A673 (cell line): ENCODE measurements at regions not wholly inside any gene's neighbourhood (a gene's known extent, or its start where the extent isn't known, plus 50 kb on each side); places are given as distances from the start of the nearest gene placed in this dataset.
"Not testable (repeated sequence)": the region's sequence is repeated elsewhere in the genome, so short reads cannot be mapped to it uniquely, and the experiment has no call there.

Experiments used
- BruUV-seq: library from RNA; stranded (reverse); fragments of 400-500 nt; replicated peaks from 2 replicates; lab custom pipeline; 2021; lab: Mats Ljungman, UMichigan
- CTCF ChIA-PET: fragments of 300-600 bp; sonication (Branson Sonifier 250); formaldehyde crosslinking; loops from one replicate; lab custom pipeline; 2022; ENCODE audit warnings: antibody characterized with exemption; lab: Charles Lee
- POLR2A ChIA-PET: fragments of 300-600 bp; sonication (Branson Sonifier 250); formaldehyde crosslinking; loops from one replicate; lab custom pipeline; 2022; ENCODE audit warnings: antibody characterized with exemption; ENCODE audit not compliant: low non-redundant PET; lab: Charles Lee
- DNase-seq: peaks from one replicate; pipeline ENCODE4 v3.0.0-alpha.2; 2015; ENCODE audit warnings: low spot score
- H3K27ac ChIP-seq: fragments of 200-600 bp; sonication (generic); 2 replicates; pipeline ENCODE4 v1.5.1; 2016; ENCODE audit warnings: mixed run types, low read depth, mild to moderate bottlenecking, mixed read lengths, antibody characterized with exemption, low read length; ENCODE audit not compliant: poor library complexity, severe bottlenecking
- H3K27me3 ChIP-seq: fragments of 200-600 bp; sonication (generic); replicated peaks from 2 replicates; pipeline ENCODE4 v1.6.1; 2017; ENCODE audit warnings: mixed run types, low read depth, mild to moderate bottlenecking, mixed read lengths, antibody characterized with exemption, low read length; ENCODE audit not compliant: insufficient read depth, poor library complexity
- H3K36me3 ChIP-seq: fragments of 200-600 bp; sonication (generic); 2 replicates; pipeline ENCODE4 v1.6.1; 2016; ENCODE audit warnings: mixed run types, mild to moderate bottlenecking, mixed read lengths, antibody characterized with exemption, low read length; ENCODE audit not compliant: insufficient read depth, poor library complexity, severe bottlenecking
- H3K4me1 ChIP-seq: fragments of 200-600 bp; sonication (generic); 2 replicates; pipeline ENCODE4 v1.6.1; 2017; ENCODE audit warnings: mixed run types, mild to moderate bottlenecking, mixed read lengths, antibody characterized with exemption, low read length; ENCODE audit not compliant: insufficient read depth, poor library complexity, severe bottlenecking
- H3K4me3 ChIP-seq: fragments of 200-600 bp; sonication (generic); 2 replicates; pipeline ENCODE4 v1.5.1; 2016; ENCODE audit warnings: low read depth, mixed run types, mild to moderate bottlenecking, mixed read lengths, low read length; ENCODE audit not compliant: poor library complexity, severe bottlenecking
- H3K9me3 ChIP-seq: fragments of 200-600 bp; sonication (generic); 2 replicates; pipeline ENCODE4 v1.6.1; 2016; ENCODE audit warnings: mixed run types, low read depth, mild to moderate bottlenecking, mixed read lengths, antibody characterized with exemption, low read length; ENCODE audit not compliant: poor library complexity, severe bottlenecking
- CTCF ChIP-seq: fragments of 300-800, 200-600 bp; sonication (generic); conservative IDR thresholded peaks from 2 replicates; pipeline ENCODE4 v1.5.1; 2017; ENCODE audit warnings: low read depth, mild to moderate bottlenecking, antibody characterized with exemption, low read length, moderate library complexity, mixed read lengths
- EZH2 ChIP-seq: fragments of 200-600 bp; sonication (generic); IDR thresholded peaks from 2 replicates; pipeline ENCODE4 v1.6.1; 2017; ENCODE audit warnings: borderline replicate concordance, low read depth, mild to moderate bottlenecking, mixed read lengths, antibody characterized with exemption, low read length; ENCODE audit not compliant: poor library complexity, severe bottlenecking
- intact Hi-C: fragments of 100-400 bp; cut with micrococcal nuclease; formaldehyde crosslinking; loops from one replicate; pipeline ENCODE4 v1.10.0; 2022; ENCODE audit not compliant: unreplicated experiment

- no peak overlapping the region for H3K27ac ChIP-seq
- no peaks in the 10 kb centered on the region for H3K36me3 ChIP-seq
- no peak for TF ChIP-seq EZH2
- TF ChIP-seq CTCF, result no peak
- no peak for DNase-seq
- no peak overlapping the region for H3K4me3 ChIP-seq
- POLR2A ChIA-PET, result no interaction called here
- no TSS peak for BruUV-seq
- H3K4me1 ChIP-seq, result no peaks in the 10 kb centered on the region
- CTCF ChIA-PET, result no interaction called here
- no peaks in the 10 kb centered on the region for H3K9me3 ChIP-seq
- intact Hi-C loops, result no loop called here
- H3K27me3 ChIP-seq, result peaks cover 18% of the 10 kb centered on the region
Observed at GRCh38 chr10:118422241-118422640, 80.1 kb upstream of the FAM204A start.

GRCh38 chr10:118420049-118420448 lies 77.9 kb upstream of the FAM204A start:
- H3K4me1 ChIP-seq, H3K36me3 ChIP-seq, BruUV-seq, H3K4me3 ChIP-seq, intact Hi-C loops, DNase-seq, CTCF ChIA-PET, H3K9me3 ChIP-seq, POLR2A ChIA-PET, H3K27ac ChIP-seq: not testable (repeated sequence)
- peaks cover 38% of the 10 kb centered on the region for H3K27me3 ChIP-seq

DNA sequence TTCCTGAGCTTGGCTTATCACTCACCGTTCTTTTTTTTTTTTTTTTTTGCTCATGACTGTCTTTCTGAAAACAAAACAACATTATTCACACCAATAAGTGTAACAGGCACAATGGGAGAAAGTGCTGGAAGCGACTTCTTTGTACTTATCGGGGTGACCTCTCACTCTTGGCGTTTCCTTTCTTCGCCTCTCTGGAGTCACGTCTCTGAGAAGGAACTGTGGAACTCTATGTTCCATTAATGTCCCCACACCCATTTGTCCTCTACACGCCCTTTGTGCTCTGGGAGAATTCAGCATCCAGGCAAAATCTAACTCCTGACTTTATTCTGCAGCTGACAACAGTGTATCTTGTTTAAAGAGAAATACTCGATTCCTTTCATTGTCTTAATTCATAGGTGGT lies 70.8 kb upstream of the FAM204A start:
- Histone ChIP-seq H3K36me3 (no peaks in the 10 kb centered on the region), H3K4me3 (no peak overlapping the region), H3K4me1 (no peaks in the 10 kb centered on the region), H3K9me3 (no peaks in the 10 kb centered on the region), H3K27me3 (peaks cover 45% of the 10 kb centered on the region), H3K27ac (no peak overlapping the region)
- CTCF ChIA-PET, result no interaction called here
- BruUV-seq, result no TSS peak
- POLR2A ChIA-PET, result no interaction called here
- intact Hi-C loops, result no loop called here
- DNase-seq, result no peak
- TF ChIP-seq EZH2, result no peak
- TF ChIP-seq CTCF, result no peak

GRCh38 chr10:118412132-118412760 lies 70.1 kb upstream of the FAM204A start:
- CTCF ChIA-PET, result no interaction called here
- TF ChIP-seq EZH2, result no peak
- intact Hi-C loops, result no loop called here
- Histone ChIP-seq H3K4me1 (no peaks in the 10 kb centered on the region), H3K9me3 (no peaks in the 10 kb centered on the region), H3K27me3 (peaks cover 41% of the 10 kb centered on the region), H3K27ac (no peak overlapping the region), H3K4me3 (no peak overlapping the region), H3K36me3 (no peaks in the 10 kb centered on the region)
- BruUV-seq, result no TSS peak
- DNase-seq, result no peak
- POLR2A ChIA-PET, result no interaction called here
